Spleen (tissue), 11 donors: ENCODE measurements at regions not wholly inside any gene's neighbourhood (a gene's known extent, or its start where the extent isn't known, plus 50 kb on each side); places are given as distances from the start of the nearest gene placed in this dataset.

Source experiments
- DNase-seq: peaks from one replicate; pipeline ENCODE4 v3.0.0-alpha.2; 2020
- H3K27ac ChIP-seq, 8 donors: fragments of 200-600 bp; sonication (generic) in 7 of 8; 1 replicate in 4 of 8; 2 replicates in 4 of 8; pipeline versions ENCODE4 v1.5.0 to v1.8.0; 2016 to 2021; ENCODE audit warnings: inconsistent platforms in 4 of 8, mild to moderate bottlenecking in 4 of 8, moderate library complexity in 1 of 8
- H3K27me3 ChIP-seq, 7 donors: fragments of 200-600 bp; sonication (generic) in 6 of 7; replicated peaks in 1 of 7; 1 replicate in 4 of 7; 2 replicates in 3 of 7; pipeline versions ENCODE4 v1.5.0 to v1.8.0; 2016 to 2021; ENCODE audit warnings: inconsistent platforms in 3 of 7, mild to moderate bottlenecking in 1 of 7
- H3K36me3 ChIP-seq, 6 donors: fragments of 200-600 bp; sonication (generic) in 5 of 6; 1 replicate in 4 of 6; 2 replicates in 2 of 6; pipeline versions ENCODE4 v1.5.0 to v1.8.0; 2016 to 2021; ENCODE audit warnings: inconsistent platforms in 2 of 6
- H3K4me1 ChIP-seq, 6 donors: fragments of 200-600 bp; sonication (generic) in 5 of 6; 1 replicate in 3 of 6; 2 replicates in 3 of 6; pipeline versions ENCODE4 v1.5.0 to v1.8.0; 2016 to 2021; ENCODE audit warnings: inconsistent platforms in 3 of 6
- H3K4me3 ChIP-seq, 8 donors: fragments of 200-600 bp; sonication (generic) in 7 of 8; 1 replicate in 4 of 8; 2 replicates in 4 of 8; pipeline versions ENCODE4 v1.5.0 to v1.8.0; 2016 to 2021; ENCODE audit warnings: inconsistent platforms in 4 of 8, mild to moderate bottlenecking in 4 of 8, moderate library complexity in 2 of 8
- H3K9me3 ChIP-seq, 8 donors: fragments of 200-600 bp; sonication (generic) in 7 of 8; 1 replicate in 4 of 8; 2 replicates in 4 of 8; pipeline versions ENCODE4 v1.5.0 to v1.8.0; 2016 to 2021; ENCODE audit warnings: inconsistent platforms in 4 of 8
- POLR2A ChIP-seq, 3 donors: fragments of 450-650 bp; IDR thresholded peaks; one replicate each; pipeline ENCODE4 v1.5.1; 2017; ENCODE audit warnings: antibody characterized with exemption in 3 of 3, mild to moderate bottlenecking in 1 of 3
- POLR2AphosphoS5 ChIP-seq, 3 donors: sonication (generic); formaldehyde crosslinking; IDR thresholded peaks; one replicate each; pipeline ENCODE4 v1.5.1; 2017; ENCODE audit warnings: antibody characterized with exemption in 3 of 3
- WGBS, 5 donors: extraction: QIAGEN DNeasy Blood & Tissue Kit in 3 of 5; methylation state at CpG; one replicate each; pipeline versions ENCODE4 v1.1.5 to v1.1.7; 2013 to 2018; 5-methylcytosine and 5-hydroxymethylcytosine counted together
- intact Hi-C: fragments of 100-400 bp; cut with DNase I; formaldehyde crosslinking; loops from one replicate; pipeline ENCODE4 v1.15.0; 2023; ENCODE audit warnings: low total_unique reads
- TF ChIP-seq, protein P1 (sequence below), 11 experiments: fragments of 200-600 bp in 7 of 11; fragments of 450-650 bp in 4 of 11; sonication (generic) in 4 of 11; IDR thresholded peaks in 8 of 11; conservative IDR thresholded peaks in 3 of 11; 1 replicate in 7 of 11; 2 replicates in 4 of 11; pipeline versions ENCODE4 v1.4.0 to v1.8.0; 2016 to 2021; ENCODE audit warnings: antibody characterized with exemption in 11 of 11, inconsistent platforms in 4 of 11, mild to moderate bottlenecking in 1 of 11
- donor health status: healthy with polysubstance abuse.
- donor health status: DM: no; HTN: no; CAD: no; lungs with moderate emphysema.
- donor health status: DM: no; HTN: no; CAD: no.
- donor health status: Bipolar disorder and iron deficiency.
- donor health status: healthy.
- donor health status: DM: no; HTN: no; CAD: no.
- donor health status: DM: yes; HTN: yes; CAD: no.

DNA sequence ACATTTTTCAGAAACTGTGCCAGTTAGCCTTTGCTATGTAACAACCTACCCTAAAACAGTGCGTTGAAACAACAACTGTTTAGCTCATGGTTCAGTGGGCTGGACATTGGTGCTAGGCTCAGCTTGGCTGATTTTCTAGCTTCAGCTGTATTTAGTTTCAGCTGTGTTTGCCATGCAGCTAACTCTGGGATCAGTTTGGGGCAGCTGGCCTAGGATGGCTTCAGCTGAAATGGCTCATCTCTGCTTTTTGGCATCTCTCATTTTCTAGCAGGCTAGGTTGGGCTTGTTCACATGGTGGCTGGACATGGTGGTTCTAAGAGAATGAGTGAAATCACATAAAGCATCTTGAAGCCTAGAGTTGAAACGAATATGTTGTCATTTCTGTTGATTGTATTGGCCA is 464.2 kb downstream of the QKI start:
- intact Hi-C loops, result no loop called here
- Histone ChIP-seq H3K36me3 (no peaks in the 10 kb centered on the region), H3K9me3 (no peaks in the 10 kb centered on the region), H3K4me3 (no peak overlapping the region), H3K27me3 (no peaks in the 10 kb centered on the region), H3K27ac (no peak overlapping the region), H3K4me1 (no peaks in the 10 kb centered on the region)
- WGBS, 5 donors, result 71 to 81% (median 76%) methylated on average over 2 of the region's 2 CpGs
- DNase-seq, result no peak
- TF ChIP-seq, protein P1, sequence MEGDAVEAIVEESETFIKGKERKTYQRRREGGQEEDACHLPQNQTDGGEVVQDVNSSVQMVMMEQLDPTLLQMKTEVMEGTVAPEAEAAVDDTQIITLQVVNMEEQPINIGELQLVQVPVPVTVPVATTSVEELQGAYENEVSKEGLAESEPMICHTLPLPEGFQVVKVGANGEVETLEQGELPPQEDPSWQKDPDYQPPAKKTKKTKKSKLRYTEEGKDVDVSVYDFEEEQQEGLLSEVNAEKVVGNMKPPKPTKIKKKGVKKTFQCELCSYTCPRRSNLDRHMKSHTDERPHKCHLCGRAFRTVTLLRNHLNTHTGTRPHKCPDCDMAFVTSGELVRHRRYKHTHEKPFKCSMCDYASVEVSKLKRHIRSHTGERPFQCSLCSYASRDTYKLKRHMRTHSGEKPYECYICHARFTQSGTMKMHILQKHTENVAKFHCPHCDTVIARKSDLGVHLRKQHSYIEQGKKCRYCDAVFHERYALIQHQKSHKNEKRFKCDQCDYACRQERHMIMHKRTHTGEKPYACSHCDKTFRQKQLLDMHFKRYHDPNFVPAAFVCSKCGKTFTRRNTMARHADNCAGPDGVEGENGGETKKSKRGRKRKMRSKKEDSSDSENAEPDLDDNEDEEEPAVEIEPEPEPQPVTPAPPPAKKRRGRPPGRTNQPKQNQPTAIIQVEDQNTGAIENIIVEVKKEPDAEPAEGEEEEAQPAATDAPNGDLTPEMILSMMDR (IDR thresholded peaks at IDR 0.05 in 8 of 11, conservative IDR thresholded peaks at IDR 0.05 in 3 of 11), result no peak
- TF ChIP-seq POLR2A (IDR thresholded peaks at IDR 0.05) (no peak), POLR2AphosphoS5 (IDR thresholded peaks at IDR 0.05) (no peak)

GRCh38 chr6:163877877-163878639 is 463.5 kb downstream of the QKI start:
- DNase-seq, result no peak
- no peaks in the 10 kb centered on the region for H3K36me3 ChIP-seq
- no peaks in the 10 kb centered on the region for H3K9me3 ChIP-seq
- H3K4me3 ChIP-seq, result no peak overlapping the region
- no peaks in the 10 kb centered on the region for H3K27me3 ChIP-seq
- intact Hi-C loops, result no loop called here
- TF ChIP-seq, protein P1 (IDR thresholded peaks at IDR 0.05 in 8 of 11, conservative IDR thresholded peaks at IDR 0.05 in 3 of 11), result no peak
- TF ChIP-seq POLR2AphosphoS5 (IDR thresholded peaks at IDR 0.05), result no peak
- no peak for TF ChIP-seq POLR2A (IDR thresholded peaks at IDR 0.05)
- no peaks in the 10 kb centered on the region for H3K4me1 ChIP-seq
- WGBS, 5 donors, result 87 to 93% (median 90%) methylated on average over 15 of the region's 15 CpGs
- no peak overlapping the region for H3K27ac ChIP-seq

DNA sequence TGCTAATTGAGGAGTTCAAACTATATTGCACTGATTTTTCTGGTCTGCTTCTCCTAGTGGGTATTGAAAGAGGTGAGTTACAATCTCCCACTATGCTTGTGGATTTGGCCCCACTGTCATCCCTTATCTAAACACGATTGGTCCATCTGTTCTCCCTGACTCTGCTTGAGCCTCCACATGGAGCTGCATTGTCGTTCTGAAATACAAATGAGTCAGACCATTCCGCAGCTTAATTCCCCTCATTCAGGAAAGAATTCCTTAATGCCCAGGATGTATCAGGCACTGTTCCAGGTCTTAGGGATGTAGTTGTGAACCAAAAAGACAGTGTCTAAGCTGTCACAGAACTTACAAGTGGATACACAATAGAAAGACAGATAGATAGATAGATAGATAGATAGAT is 461.9 kb downstream of the QKI start:
- no peak overlapping the region for H3K27ac ChIP-seq
- no peaks in the 10 kb centered on the region for H3K4me1 ChIP-seq
- no peaks in the 10 kb centered on the region for H3K9me3 ChIP-seq
- intact Hi-C loops, result no loop called here
- TF ChIP-seq POLR2A (IDR thresholded peaks at IDR 0.05) (no peak), POLR2AphosphoS5 (IDR thresholded peaks at IDR 0.05) (no peak)
- TF ChIP-seq, protein P1 (IDR thresholded peaks at IDR 0.05 in 8 of 11, conservative IDR thresholded peaks at IDR 0.05 in 3 of 11), result no peak
- no peak for DNase-seq
- H3K36me3 ChIP-seq, result no peaks in the 10 kb centered on the region
- no peak overlapping the region for H3K4me3 ChIP-seq
- whole genome bisulfite sequencing, 5 donors, result 76 to 90% (median 83%) methylated on average over 3 of the region's 3 CpGs
- no peaks in the 10 kb centered on the region for H3K27me3 ChIP-seq

DNA sequence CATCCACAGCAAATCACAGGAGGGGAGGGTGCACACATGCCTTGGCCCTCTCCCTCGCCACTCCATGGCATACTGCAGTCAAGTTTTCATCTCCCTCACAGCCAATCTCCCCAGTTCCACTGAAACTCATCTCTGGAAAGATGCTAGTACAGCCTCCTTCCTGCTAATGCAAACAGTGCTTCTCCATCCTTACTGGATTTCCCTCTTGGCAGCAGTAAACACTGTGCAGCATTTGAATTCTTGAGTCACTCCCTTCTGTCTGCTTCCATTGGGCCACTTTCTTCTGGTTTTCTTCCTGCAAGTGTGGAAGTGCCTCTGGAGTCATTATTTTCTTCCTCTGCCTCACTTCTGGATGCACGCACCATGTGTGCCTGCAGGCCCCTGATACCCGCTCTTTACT is 460.3 kb downstream of the QKI start:
- H3K27me3 ChIP-seq, result peaks cover 0 to under 1% (median 0%) of the 10 kb centered on the region in 7 donors
- DNase-seq, result no peak
- TF ChIP-seq POLR2A (IDR thresholded peaks at IDR 0.05) (no peak), POLR2AphosphoS5 (IDR thresholded peaks at IDR 0.05) (no peak)
- TF ChIP-seq, protein P1 (IDR thresholded peaks at IDR 0.05 in 8 of 11, conservative IDR thresholded peaks at IDR 0.05 in 3 of 11), result no peak
- no peaks in the 10 kb centered on the region for H3K9me3 ChIP-seq
- WGBS, 5 donors, result 83 to 91% (median 87%) methylated on average over 3 of the region's 3 CpGs
- no peaks in the 10 kb centered on the region for H3K36me3 ChIP-seq
- no peak overlapping the region for H3K27ac ChIP-seq
- no peak overlapping the region for H3K4me3 ChIP-seq
- H3K4me1 ChIP-seq, result no peaks in the 10 kb centered on the region
- intact Hi-C loops, result no loop called here
